ENCODE measurements at regions not wholly inside any gene's neighbourhood (a gene's known extent, or its start where the extent isn't known, plus 50 kb on each side); places are given as distances from the start of the nearest gene placed in this dataset.

DNA sequence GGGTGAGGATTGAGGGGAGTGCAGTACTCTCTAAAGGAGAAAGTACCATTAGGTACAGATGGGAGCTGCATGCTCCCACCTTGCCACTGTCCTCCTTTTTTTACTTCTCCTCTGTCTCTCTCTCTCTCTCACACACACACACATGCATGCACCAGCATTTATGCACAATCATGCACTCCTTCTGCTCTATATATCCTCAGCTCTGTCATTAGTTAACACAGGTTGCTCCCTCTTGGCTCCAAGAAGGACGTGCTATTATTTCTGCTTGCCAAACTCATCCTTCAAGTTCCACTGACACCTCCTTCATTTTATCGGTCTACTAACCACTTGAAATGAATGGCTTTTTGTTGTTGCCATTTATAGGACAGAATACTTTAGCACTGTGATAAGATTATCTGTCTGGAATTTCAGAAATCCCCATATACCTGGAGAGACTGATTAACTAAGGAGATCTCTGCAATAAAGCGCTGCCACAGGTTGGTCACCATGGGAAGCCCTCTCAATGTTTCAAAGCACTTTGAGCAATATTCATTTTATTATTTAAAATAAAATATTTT is 178.5 kb upstream of the TRIB2 start:
- peaks cover 20 to 32% (median 27%) of the 10 kb centered on the region in 4 donors for H3K4me1 Mint-ChIP-seq
- H3K4me3 Mint-ChIP-seq: peak overlapping the region in 1 of 4 donors; percentile 47
- Histone ChIP-seq H3K27me3 (ENCODE audit: control insufficient read depth, insufficient read depth, low read length) (no peaks in the 10 kb centered on the region), H3K4me1 (ENCODE audit: control insufficient read depth, insufficient read depth, low read length, poor library complexity, severe bottlenecking) (peaks cover 4% of the 10 kb centered on the region), H3K9me3 (ENCODE audit: control insufficient read depth in 2 of 2, low read length in 2 of 2) (no peaks in the 10 kb centered on the region), H3K36me3 (ENCODE audit: control insufficient read depth, insufficient read depth, low read length) (no peaks in the 10 kb centered on the region), H3K27ac (ENCODE audit: insufficient read depth, low read length, poor library complexity, severe bottlenecking) (no peak overlapping the region), H3K4me3 (ENCODE audit: low read depth, low read length) (no peak overlapping the region)
- no peaks in the 10 kb centered on the region for H3K36me3 Mint-ChIP-seq
- H3K9me3 Mint-ChIP-seq: peaks cover 0 to 3% (median 0%) of the 10 kb centered on the region in 7 donors
- peak overlapping the region in 1 of 3 donors; percentile 87 for H3K27ac Mint-ChIP-seq
- no peaks in the 10 kb centered on the region for H3K27me3 Mint-ChIP-seq
- ATAC-seq (ENCODE audit: low read depth in 2 of 2) (no peak), DNase-seq (no peak)

DNA sequence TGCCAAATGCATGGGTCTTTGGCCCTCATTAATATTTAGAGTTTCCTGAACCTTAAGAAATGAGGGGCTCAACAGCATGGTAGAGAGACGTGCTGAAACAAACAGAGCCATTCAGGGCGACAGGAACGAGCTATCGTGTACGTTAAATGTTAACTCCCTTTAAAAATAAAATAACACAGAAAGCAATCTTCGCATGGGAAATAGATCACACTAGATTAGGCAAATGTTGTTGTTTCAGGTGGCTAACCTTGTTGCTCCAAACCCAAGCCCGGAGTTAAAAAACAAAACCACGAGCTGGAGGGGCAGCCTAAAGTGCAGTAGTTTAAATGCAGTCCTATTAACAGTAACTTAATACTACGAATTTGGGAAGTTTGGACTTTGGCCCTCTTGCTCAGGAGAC is 177.4 kb upstream of the TRIB2 start:
- Mint-ChIP-seq H3K27ac (peak overlapping the region in 1 of 3 donors; percentile 65), H3K4me3 (no peak overlapping the region), H3K4me1 (peaks cover 16 to 29% (median 20%) of the 10 kb centered on the region in 4 donors), H3K36me3 (no peaks in the 10 kb centered on the region), H3K9me3 (peaks cover 0 to 3% (median 0%) of the 10 kb centered on the region in 7 donors), H3K27me3 (no peaks in the 10 kb centered on the region)
- Histone ChIP-seq H3K27me3 (ENCODE audit: control insufficient read depth, insufficient read depth, low read length) (no peaks in the 10 kb centered on the region), H3K27ac (ENCODE audit: insufficient read depth, low read length, poor library complexity, severe bottlenecking) (no peak overlapping the region), H3K4me1 (ENCODE audit: control insufficient read depth, insufficient read depth, low read length, poor library complexity, severe bottlenecking) (peaks cover 4% of the 10 kb centered on the region), H3K4me3 (ENCODE audit: low read depth, low read length) (no peak overlapping the region), H3K9me3 (ENCODE audit: control insufficient read depth in 2 of 2, low read length in 2 of 2) (no peaks in the 10 kb centered on the region), H3K36me3 (ENCODE audit: control insufficient read depth, insufficient read depth, low read length) (no peaks in the 10 kb centered on the region)
- ATAC-seq (ENCODE audit: low read depth in 2 of 2) (no peak), DNase-seq (no peak)

DNA sequence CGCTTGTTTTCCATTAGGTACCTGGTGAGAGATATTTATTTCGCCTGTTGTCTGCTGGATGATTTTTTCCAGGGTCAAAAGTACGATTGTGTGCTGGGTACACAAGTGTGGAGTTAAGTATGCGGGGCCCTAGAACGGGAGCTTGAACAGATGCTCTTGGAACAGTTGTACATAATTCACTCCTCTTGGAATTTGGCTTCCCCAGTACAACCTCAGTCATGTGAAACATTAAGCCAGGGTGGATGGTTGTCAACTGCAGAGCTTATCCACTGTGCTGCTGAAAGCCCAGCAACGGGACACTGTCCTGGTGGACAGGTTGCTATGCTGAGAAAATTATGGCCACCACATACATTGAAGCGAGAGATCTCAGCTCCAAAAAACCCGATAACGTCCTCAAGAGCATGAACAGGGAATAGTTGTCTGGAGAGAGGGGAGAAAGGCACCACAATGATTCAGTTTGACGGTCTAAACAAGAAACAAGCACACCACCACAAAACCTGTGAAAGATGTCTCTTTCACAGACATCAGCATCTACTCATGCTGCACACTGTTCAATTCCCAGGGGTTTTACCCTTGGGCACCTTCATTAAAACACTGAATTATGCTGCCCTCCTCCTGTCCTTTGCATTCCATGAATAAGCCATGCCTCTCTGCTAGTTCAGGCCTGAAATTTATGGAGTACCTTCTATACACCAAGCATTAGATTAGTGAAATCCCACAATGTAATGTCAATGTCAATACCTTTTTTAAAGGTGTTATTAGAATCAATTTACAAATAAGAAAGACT is 176.8 kb upstream of the TRIB2 start:
- H3K27ac Mint-ChIP-seq: peak overlapping the region in 1 of 3 donors; percentile 18
- no peaks in the 10 kb centered on the region for H3K36me3 Mint-ChIP-seq

GRCh38 chr2:12543076-12543977 is 173.4 kb upstream of the TRIB2 start:
- H3K4me1 Mint-ChIP-seq: peaks cover 8 to 24% (median 14%) of the 10 kb centered on the region in 4 donors
- no peak overlapping the region for H3K4me3 Mint-ChIP-seq
- peaks cover 0 to 1% (median 0%) of the 10 kb centered on the region in 7 donors for H3K9me3 Mint-ChIP-seq
- H3K27me3 Mint-ChIP-seq: no peaks in the 10 kb centered on the region
- Histone ChIP-seq H3K27me3 (ENCODE audit: control insufficient read depth, insufficient read depth, low read length) (no peaks in the 10 kb centered on the region), H3K27ac (ENCODE audit: insufficient read depth, low read length, poor library complexity, severe bottlenecking) (no peak overlapping the region), H3K9me3 (ENCODE audit: control insufficient read depth in 2 of 2, low read length in 2 of 2) (no peaks in the 10 kb centered on the region), H3K4me3 (ENCODE audit: low read depth, low read length) (no peak overlapping the region), H3K4me1 (ENCODE audit: control insufficient read depth, insufficient read depth, low read length, poor library complexity, severe bottlenecking) (no peaks in the 10 kb centered on the region), H3K36me3 (ENCODE audit: control insufficient read depth, insufficient read depth, low read length) (no peaks in the 10 kb centered on the region)
- ATAC-seq (ENCODE audit: low read depth in 2 of 2) (no peak), DNase-seq (no peak)
- H3K36me3 Mint-ChIP-seq: no peaks in the 10 kb centered on the region
- H3K27ac Mint-ChIP-seq: peak overlapping the region in 1 of 3 donors; percentile 37

More for the DNA sequence above, 176.8 kb upstream of the TRIB2 start:
- DNase-seq (no peak), ATAC-seq (ENCODE audit: low read depth in 2 of 2) (no peak)
- Mint-ChIP-seq H3K4me1 (peaks cover 15 to 30% (median 19%) of the 10 kb centered on the region in 4 donors), H3K27me3 (no peaks in the 10 kb centered on the region), H3K9me3 (peaks cover 0 to 2% (median 0%) of the 10 kb centered on the region in 7 donors), H3K4me3 (no peak overlapping the region)
- H3K27me3 ChIP-seq (ENCODE audit: control insufficient read depth, insufficient read depth, low read length): no peaks in the 10 kb centered on the region
- no peak overlapping the region for H3K4me3 ChIP-seq (ENCODE audit: low read depth, low read length)
- no peak overlapping the region for H3K27ac ChIP-seq (ENCODE audit: insufficient read depth, low read length, poor library complexity, severe bottlenecking)
- no peaks in the 10 kb centered on the region for H3K4me1 ChIP-seq (ENCODE audit: control insufficient read depth, insufficient read depth, low read length, poor library complexity, severe bottlenecking)
- no peaks in the 10 kb centered on the region for H3K9me3 ChIP-seq (ENCODE audit: control insufficient read depth in 2 of 2, low read length in 2 of 2)
- no peaks in the 10 kb centered on the region for H3K36me3 ChIP-seq (ENCODE audit: control insufficient read depth, insufficient read depth, low read length)

DNA sequence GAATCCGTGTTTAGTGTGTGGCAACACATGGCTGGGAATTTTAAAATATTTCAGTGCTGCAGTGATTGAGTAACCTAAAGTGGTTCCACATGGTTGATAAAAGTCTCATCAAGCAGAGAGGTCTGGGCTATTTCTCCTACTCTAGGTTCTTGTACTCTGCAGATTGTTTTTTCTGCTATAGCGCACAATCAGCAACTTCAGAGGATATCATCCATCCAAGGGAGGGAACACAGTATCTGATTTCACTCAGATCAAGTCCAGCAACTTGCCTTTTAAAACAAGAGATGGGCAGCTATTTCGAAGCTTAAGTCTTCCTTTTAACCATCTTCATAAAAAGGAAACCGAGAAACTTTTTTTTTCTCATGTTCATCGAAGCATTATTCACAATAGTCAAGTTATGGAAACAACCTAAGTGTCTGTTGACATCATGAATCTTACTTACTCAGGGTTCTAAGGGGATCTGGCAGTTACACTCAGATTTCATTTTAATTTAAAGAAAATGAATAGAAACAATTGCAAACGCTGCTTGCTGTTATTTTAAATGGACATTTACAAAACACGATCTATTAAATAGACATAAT is 172.7 kb upstream of the TRIB2 start:
- no peak overlapping the region for H3K27ac Mint-ChIP-seq
- no peak overlapping the region for H3K27ac ChIP-seq (ENCODE audit: insufficient read depth, low read length, poor library complexity, severe bottlenecking)
- H3K9me3 ChIP-seq (ENCODE audit: control insufficient read depth in 2 of 2, low read length in 2 of 2): no peaks in the 10 kb centered on the region
- H3K4me1 Mint-ChIP-seq: peaks cover 8 to 24% (median 14%) of the 10 kb centered on the region in 4 donors
- H3K9me3 Mint-ChIP-seq: peaks cover 0 to 2% (median 0%) of the 10 kb centered on the region in 7 donors
- H3K27me3 ChIP-seq (ENCODE audit: control insufficient read depth, insufficient read depth, low read length): no peaks in the 10 kb centered on the region
- H3K36me3 Mint-ChIP-seq: no peaks in the 10 kb centered on the region
- no peaks in the 10 kb centered on the region for H3K27me3 Mint-ChIP-seq
- H3K4me1 ChIP-seq (ENCODE audit: control insufficient read depth, insufficient read depth, low read length, poor library complexity, severe bottlenecking): no peaks in the 10 kb centered on the region
- DNase-seq (no peak), ATAC-seq (ENCODE audit: low read depth in 2 of 2) (no peak)
- H3K4me3 ChIP-seq (ENCODE audit: low read depth, low read length): no peak overlapping the region
- no peak overlapping the region for H3K4me3 Mint-ChIP-seq
- no peaks in the 10 kb centered on the region for H3K36me3 ChIP-seq (ENCODE audit: control insufficient read depth, insufficient read depth, low read length)

DNA sequence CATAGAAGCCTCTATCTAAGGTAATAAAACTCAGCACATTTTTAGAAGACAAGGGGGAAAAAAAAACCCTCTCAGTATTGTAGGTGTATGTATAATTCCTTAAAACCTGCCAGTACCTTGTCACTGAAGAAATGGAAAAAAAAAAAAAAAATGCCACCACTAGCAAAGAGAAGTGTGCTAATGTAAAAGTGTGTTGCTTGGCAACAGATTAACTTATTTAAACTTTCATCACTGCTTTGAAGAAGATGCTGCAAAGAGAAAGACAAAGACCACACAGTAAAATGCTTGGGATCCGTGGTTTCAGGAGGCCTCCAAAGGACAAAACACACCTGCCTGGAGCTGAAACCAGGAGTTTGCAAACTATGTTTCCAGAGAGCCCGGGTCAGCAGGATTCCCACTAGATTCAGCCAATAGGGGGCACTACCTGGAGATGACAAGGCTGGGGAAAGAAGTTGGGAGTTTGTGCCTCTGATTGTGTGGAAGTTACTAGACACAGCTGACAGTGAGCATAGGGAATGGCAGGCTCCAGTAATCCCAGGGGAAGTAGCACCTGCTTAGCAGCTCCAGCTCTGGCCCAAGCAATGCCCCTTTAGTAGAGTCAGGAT is 169.1 kb upstream of the TRIB2 start:
- Mint-ChIP-seq H3K27ac (no peak overlapping the region), H3K4me1 (peaks cover 11 to 26% (median 17%) of the 10 kb centered on the region in 4 donors), H3K4me3 (no peak overlapping the region), H3K36me3 (no peaks in the 10 kb centered on the region), H3K9me3 (peaks cover 0 to 3% (median 1%) of the 10 kb centered on the region in 7 donors), H3K27me3 (no peaks in the 10 kb centered on the region)
- no peak for ATAC-seq (ENCODE audit: low read depth in 2 of 2)
- H3K4me3 ChIP-seq (ENCODE audit: low read depth, low read length): no peak overlapping the region
- H3K36me3 ChIP-seq (ENCODE audit: control insufficient read depth, insufficient read depth, low read length): no peaks in the 10 kb centered on the region
- H3K27me3 ChIP-seq (ENCODE audit: control insufficient read depth, insufficient read depth, low read length): no peaks in the 10 kb centered on the region
- H3K9me3 ChIP-seq (ENCODE audit: control insufficient read depth in 2 of 2, low read length in 2 of 2): no peaks in the 10 kb centered on the region
- no peaks in the 10 kb centered on the region for H3K4me1 ChIP-seq (ENCODE audit: control insufficient read depth, insufficient read depth, low read length, poor library complexity, severe bottlenecking)
- H3K27ac ChIP-seq (ENCODE audit: insufficient read depth, low read length, poor library complexity, severe bottlenecking): no peak overlapping the region
- DNase-seq: no peak

- Mint-ChIP-seq H3K4me3 (no peak overlapping the region), H3K27me3 (no peaks in the 10 kb centered on the region), H3K4me1 (peaks cover 9 to 20% (median 16%) of the 10 kb centered on the region in 4 donors), H3K36me3 (no peaks in the 10 kb centered on the region), H3K27ac (peak overlapping the region in 1 of 3 donors; percentile 38), H3K9me3 (peaks cover 0 to 2% (median 1%) of the 10 kb centered on the region in 7 donors)
- Histone ChIP-seq H3K9me3 (ENCODE audit: control insufficient read depth in 2 of 2, low read length in 2 of 2) (no peaks in the 10 kb centered on the region), H3K27me3 (ENCODE audit: control insufficient read depth, insufficient read depth, low read length) (no peaks in the 10 kb centered on the region), H3K4me1 (ENCODE audit: control insufficient read depth, insufficient read depth, low read length, poor library complexity, severe bottlenecking) (peaks cover 3% of the 10 kb centered on the region), H3K36me3 (ENCODE audit: control insufficient read depth, insufficient read depth, low read length) (no peaks in the 10 kb centered on the region), H3K4me3 (ENCODE audit: low read depth, low read length) (no peak overlapping the region), H3K27ac (ENCODE audit: insufficient read depth, low read length, poor library complexity, severe bottlenecking) (no peak overlapping the region)
- no peak for ATAC-seq (ENCODE audit: low read depth in 2 of 2)
- DNase-seq: no peak
These were observed 167.8 kb upstream of the TRIB2 start for GRCh38 chr2:12548906-12549305.

Measured in CD4-positive, CD25-positive, alpha-beta regulatory T cell (primary cell).